Iris pigment epithelial cell (primary cell): ENCODE measurements at regions not wholly inside any gene's neighbourhood (a gene's known extent, or its start where the extent isn't known, plus 50 kb on each side); places are given as distances from the start of the nearest gene placed in this dataset.
"Not testable (repeated sequence)": the region's sequence is repeated elsewhere in the genome, so short reads cannot be mapped to it uniquely, and the experiment has no call there.

Experiments
- DNase-seq: peaks from one replicate; pipeline ENCODE4 v3.0.0-alpha.2; 2011; ENCODE audit warnings: low read depth

GRCh38 chr12:24668563-24668962 is 280.3 kb downstream of the BCAT1 start:
- DNase-seq: peak; percentile 54

DNA sequence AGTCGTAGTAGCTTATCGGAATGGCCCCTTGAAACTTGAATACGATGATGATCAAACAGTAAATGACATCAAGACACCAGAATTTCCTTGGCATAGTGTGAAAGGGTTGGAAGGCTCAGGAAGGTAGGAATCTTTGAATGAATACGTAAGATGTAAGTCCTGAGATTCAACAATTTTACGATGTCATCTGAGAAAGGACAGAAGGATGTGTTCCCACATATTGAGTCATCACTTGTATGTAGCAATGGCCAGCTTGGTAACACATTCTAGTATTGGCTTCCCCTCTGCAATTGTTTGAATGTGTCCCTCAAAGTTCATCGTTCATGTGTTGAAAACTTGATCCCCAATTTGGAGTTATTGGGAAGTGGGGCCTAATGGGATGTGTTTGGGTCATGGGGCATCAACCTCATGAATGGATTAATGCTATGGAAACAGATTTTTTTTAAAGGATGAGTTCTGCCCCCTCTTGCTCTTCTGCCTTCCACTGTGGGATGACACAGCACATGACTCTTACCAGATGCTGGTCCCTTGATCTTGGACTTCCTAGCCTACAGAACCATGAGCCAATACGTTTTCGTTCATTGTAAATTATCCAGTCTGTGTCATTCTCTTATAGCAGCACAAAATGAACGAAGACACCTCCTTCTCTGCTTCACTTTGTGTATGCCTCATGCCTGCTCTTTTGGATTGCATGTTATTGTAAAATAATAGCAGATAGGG is 284.6 kb downstream of the BCAT1 start:
- peak; percentile 61 for DNase-seq

DNA sequence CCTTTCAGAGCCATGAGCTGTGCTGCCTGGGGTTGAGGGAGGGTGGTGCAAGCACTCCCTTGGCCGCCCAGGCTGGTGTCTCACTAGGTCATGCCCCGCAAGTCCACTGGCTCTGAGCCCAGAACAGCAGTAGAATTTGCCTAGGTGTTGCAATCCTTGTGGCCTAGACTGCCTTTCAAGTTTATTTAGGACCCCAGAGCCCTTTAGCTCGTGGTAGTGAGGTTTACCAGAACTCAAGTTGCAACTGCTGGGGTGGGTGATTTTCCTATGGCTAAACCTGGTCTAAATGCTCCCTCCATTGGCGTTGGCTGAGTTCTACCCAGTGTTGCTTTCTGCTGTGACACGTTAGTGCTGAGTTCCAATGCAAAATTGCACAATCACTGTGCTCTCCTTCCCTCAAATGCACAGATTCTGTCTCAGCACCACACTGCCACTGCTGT is 287.2 kb downstream of the BCAT1 start:
- DNase-seq: peak; percentile 97

- no peak for DNase-seq
Measured at GRCh38 chr12:24659016-24659415, 289.9 kb downstream of the BCAT1 start.

- not testable (repeated sequence) for DNase-seq
Measured at GRCh38 chr12:24654344-24654743, 294.6 kb downstream of the BCAT1 start.

DNA sequence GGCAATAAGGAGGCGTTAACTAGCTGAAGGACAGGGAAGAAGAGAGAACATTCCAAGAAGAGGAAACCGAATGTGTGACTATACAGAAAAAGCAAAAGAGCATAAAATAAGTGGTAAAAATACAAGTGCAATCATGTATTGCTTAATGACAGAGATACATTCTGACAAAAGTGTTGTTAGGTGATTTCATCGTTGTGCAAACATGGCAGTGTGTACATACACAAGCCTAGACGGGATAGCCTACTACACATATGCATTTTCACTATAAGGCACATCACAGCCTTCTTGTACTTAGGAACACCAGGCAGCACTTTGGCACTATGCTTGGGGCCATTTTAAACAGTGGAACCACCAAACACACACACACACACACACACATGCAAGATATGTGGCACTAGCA is 299.3 kb downstream of the BCAT1 start:
- DNase-seq: no peak

DNA sequence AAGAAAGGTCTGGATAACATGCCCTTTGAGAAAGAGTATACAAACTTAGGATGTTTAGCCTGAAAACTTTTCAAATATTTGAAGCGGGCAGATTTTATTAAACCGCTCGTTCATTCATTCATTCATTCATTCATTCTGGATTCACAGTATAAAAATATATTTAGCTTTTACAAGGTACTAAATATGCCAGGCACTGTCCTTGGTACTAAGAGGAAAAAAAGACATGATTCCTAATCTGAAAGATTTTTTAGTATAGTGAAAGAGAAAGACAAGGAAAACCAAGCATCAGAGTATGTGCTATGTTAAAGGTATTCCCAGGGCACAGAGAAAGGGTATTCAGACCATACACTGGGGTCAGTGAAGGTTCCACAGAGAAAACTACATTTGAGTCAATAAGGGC is 299.7 kb downstream of the BCAT1 start:
- no peak for DNase-seq

- DNase-seq: no peak
Measured at GRCh38 chr12:24645254-24645653, 303.6 kb downstream of the BCAT1 start.

DNA sequence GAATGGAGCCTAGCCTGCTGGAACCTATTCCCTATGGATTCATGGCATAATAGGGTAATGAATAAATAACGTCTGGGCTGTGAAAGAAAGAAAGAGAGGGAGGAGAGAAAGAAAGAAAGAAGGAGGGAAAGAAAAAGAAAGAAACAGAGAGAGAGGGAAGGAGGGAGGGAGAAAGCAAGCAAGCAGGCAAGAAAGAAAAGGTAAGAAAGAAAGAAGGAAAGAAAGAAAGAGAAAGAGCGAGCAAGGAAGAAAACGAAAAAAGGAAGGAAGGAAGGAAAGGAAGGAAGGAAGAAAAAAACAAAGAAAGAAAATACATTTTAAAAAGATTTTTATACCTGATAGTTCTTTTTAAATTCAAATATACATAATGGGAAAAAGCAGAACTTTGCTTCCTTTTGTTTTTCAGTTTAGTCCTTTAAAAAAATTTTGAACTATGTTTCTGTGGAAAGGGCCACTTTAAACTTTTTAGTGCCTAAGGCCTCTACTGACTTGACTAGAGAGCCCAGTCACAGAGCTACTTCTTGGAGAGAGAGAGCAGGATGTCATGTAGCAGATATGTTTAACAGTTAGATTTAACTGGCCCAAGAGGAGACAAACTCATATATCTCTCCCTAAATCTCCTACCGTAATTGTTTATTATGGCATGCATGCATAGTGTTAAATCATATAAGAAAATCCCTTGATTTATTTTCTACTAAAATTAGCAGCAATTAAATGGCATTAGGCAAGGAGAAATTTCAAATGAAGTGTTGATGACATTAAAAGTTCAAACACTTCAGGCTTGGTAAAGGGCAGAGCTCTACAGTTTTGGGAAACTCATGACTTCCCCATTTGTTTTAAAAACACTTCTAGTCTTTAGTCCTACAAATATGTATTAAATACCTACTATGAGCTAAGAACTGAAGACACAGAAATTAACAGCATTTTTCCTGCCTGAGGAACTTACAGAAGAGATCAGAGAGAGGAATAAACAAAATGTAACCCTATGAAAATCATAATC is 305.5 kb downstream of the BCAT1 start:
- no peak for DNase-seq

- no peak for DNase-seq
Measured at GRCh38 chr12:24639641-24640040, 309.3 kb downstream of the BCAT1 start.

DNA sequence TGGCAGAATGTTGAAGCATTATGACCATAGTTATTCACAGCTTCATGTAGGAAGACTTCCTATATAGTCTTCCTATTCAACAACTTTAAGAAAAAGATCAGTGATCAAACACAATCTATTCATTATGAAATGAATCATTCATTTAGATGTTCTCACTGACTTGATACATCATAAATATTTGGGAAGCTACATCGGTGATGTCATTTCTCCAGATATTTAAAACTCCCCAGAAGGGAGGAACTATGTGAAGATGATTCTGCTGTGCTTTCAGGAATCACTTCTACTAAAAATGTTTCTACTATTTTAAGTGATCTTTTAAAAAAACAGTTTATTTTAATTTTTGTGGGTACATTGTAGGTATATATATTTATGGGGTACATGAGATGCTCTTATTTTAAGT is 316.4 kb downstream of the BCAT1 start:
- DNase-seq: no peak

DNA sequence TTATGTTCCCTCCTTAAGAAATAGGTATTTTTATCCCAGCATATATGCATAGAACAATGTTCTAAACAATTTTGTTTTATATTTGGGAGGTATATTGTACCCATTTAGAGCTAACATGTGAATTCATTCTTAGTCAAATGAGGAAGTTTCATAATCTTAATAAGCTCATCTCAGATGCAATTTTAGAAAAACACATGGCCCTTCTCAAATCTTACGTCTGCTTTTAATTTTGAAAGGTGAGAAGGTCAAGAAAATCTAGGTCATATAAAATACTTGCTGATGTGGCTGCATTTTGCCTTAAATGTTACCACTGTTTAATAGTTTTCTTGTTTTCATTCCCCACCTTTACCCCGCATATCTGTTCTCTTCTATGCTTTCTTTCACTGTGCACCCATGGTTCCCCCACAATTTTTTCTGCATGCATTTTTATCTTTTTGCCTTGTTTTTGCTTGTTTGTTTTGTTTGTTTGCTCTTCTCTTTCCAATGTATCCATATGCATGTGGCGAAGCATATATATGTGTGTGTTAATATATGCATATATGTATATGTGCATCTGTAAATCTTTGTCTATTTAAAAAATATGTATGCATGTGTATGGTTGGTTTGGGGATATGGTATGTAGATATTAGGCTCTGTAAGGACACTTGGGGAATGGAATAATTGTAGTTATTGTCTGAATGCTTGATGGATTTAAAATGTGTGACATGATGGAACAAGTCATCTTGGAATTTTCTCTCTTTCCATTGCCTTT is 317.1 kb downstream of the BCAT1 start:
- DNase-seq: no peak

DNA sequence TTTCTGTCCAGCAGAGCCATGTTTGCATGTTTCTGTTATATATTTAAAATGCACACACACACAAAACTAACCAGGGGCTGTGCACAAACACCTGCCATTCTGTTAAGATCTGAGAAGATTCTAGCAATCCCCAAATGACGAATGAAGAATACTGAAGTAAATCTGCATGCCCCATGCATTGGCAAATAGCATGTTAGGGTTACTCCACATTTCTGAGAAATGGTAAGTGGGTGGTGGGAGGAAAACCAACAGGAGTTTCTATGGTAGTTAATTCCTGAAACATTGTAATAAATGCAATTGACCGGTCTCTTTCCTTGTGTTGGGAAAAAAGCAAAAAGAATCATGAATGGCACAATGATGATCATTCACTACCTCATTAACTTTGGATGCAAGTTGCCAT is 318.0 kb downstream of the BCAT1 start:
- no peak for DNase-seq

DNA sequence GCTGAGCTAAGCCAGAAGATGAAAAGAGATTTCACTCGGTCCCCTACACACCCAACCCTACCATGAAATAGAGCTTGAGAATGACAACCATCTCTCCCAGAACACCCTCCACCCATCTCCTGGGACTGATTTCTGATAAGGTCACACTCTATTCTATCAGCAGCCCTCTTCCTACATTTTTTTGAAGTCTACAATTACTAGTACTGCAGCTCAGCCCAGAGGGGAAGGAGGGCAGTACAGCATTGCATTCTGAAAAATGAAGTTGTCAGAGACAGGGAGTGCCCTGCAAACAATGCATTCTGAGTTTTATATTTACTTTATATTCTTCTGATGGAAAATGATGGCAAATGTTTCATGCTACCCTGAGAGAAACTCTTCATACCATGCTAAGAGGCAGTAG is 318.5 kb downstream of the BCAT1 start:
- DNase-seq: peak; percentile 21

GRCh38 chr12:24625103-24625502 is 323.8 kb downstream of the BCAT1 start:
- DNase-seq: no peak

- DNase-seq: not testable (repeated sequence)
Measured at GRCh38 chr12:24619954-24620353, 328.9 kb downstream of the BCAT1 start.

DNA sequence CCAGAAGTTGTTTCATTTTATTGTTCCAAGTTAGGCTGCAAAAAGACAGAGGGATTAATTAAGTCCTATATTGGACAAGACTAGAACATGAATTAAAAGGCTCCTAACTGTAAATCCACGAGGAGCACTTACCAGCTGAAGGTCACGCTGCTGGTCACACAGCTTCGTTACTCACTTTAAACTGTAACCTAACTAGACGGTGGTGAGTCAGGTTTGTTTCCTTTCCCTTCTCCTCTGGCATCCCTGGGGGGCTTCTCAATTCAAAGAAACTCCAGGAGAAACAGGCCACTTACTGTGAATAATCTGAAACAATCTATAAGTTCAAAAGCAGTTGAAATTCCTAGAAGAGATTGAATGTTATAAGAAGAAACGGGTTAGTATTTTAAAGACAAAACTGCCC is 331.4 kb downstream of the BCAT1 start:
- peak; percentile 84 for DNase-seq

DNA sequence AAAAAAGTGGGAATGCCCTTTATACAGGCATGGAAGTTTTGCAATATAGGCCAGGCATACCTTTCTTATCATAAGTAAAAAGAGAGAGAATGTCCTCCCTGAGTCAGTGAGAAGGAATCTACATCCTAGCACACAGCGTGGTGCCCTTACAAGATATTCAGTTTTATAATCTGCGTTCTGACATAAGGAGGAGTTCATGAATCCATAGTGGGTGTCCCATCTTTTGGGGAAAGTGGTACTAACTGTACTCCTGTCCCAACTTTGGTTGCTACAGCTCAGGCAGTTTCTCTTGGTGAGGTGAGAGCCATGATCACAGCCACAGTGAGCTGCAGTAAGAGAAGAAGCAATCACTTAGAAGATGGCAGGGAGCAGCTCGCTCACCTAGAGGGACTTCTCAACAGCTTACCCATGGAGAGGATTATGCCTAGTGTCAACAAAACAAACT is 332.9 kb downstream of the BCAT1 start:
- peak; percentile 87 for DNase-seq

DNA sequence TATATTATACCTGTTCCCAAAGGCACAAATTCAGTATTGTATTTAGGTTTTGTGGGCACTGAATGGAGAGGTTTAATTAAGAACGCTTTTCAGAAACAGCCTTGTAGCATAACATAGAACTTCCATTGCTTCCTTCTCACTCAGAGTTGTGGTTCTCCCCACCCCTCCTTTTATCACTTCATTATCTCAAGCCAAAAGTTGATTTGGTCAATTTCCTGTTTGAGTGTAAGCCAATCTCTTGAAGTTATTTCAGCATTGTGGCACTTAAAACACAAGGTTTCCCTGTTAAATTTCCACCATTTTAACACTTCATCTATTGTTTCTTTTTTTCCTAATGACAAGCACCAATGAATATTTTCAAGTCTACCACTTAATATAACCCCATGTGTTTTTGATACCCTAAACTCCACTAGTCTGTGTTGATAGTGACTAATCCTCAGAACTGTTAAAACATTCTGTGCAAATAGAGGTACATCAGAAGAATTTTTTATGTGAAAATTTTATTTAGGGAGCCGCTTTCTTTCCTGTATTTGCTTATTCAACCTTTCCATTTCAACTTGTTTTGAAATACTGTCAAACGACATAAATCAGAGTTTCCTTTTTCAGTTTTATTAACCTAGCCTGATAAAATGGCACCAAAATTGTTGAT is 340.1 kb downstream of the BCAT1 start:
- DNase-seq: peak; percentile 36

DNA sequence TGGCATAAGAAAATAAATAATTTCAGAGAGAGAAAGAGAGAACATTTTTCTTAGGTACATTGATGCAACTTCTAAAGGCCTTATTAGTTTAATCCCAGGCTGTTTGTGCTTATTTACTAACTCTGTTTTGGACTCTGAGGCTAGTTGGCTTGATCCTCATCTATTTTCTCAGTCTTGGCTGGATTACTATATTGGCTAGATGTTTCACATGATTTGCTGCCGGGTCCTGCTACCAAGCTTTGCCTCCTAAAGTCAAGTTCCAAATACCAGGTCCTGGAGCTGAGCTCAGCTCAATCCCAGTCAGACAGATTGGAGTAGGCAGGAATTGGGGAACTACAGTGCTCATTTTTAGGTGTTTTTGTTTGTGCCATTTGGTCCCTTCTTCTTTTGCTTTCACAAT is 340.8 kb downstream of the BCAT1 start:
- no peak for DNase-seq

- DNase-seq: no peak
Measured at GRCh38 chr12:24605916-24606315, 343.0 kb downstream of the BCAT1 start.

DNA sequence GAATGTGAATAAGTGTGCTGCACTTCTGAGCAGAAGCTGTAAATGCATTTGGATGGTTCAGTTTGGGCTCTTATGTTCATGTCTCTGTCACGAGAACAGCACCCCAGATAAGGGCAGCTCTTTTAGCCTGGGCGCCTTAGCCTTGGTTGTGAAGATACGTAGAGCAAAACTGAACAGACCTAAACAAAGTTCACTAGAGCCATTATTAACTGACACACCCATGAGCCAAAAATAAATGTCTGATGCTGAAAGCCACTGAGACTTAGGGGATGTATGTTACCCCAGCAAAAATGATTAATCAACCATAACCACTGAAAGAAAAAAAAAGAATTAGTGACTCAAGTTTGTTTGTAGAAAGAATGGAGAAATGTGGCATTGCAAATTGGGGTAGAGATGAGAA is 343.4 kb downstream of the BCAT1 start:
- no peak for DNase-seq
